Loucy (cell line): ENCODE measurements at regions not wholly inside any gene's neighbourhood (a gene's known extent, or its start where the extent isn't known, plus 50 kb on each side); places are given as distances from the start of the nearest gene placed in this dataset.

Experiments used
- H2AFZ ChIP-seq: fragments of 200-600 bp; sonication (generic); 2 replicates; pipeline ENCODE4 v1.6.0; 2016; ENCODE audit warnings: antibody characterized with exemption, mild to moderate bottlenecking, low read length, moderate library complexity
- H3F3A ChIP-seq: fragments of 200-600 bp; 2 replicates; pipeline ENCODE4 v1.6.0; 2016; ENCODE audit warnings: antibody characterized with exemption, low read depth, mild to moderate bottlenecking
- H3K27me3 ChIP-seq: fragments of 200-600 bp; sonication (generic); 2 replicates; pipeline ENCODE4 v1.6.1; 2014; ENCODE audit warnings: low read length, mild to moderate bottlenecking; ENCODE audit not compliant: insufficient read depth, poor library complexity, severe bottlenecking
- H3K36me3 ChIP-seq: fragments of 200-600 bp; sonication (generic); 2 replicates; pipeline ENCODE4 v1.6.1; 2016; ENCODE audit warnings: low read length; ENCODE audit not compliant: insufficient read depth
- H3K4me1 ChIP-seq: fragments of 200-600 bp; sonication (generic); 2 replicates; pipeline ENCODE4 v1.5.1; 2014; ENCODE audit warnings: low read length, mild to moderate bottlenecking; ENCODE audit not compliant: insufficient read depth, poor library complexity, severe bottlenecking
- H3K4me2 ChIP-seq: fragments of 200-600 bp; sonication (generic); 2 replicates; pipeline ENCODE4 v1.6.0; 2014; ENCODE audit warnings: antibody characterized with exemption, low read length, low read depth, mild to moderate bottlenecking; ENCODE audit not compliant: poor library complexity, severe bottlenecking
- H3K4me3 ChIP-seq: fragments of 200-600 bp; sonication (generic); 2 replicates; pipeline ENCODE4 v1.5.1; 2014; ENCODE audit warnings: low read length, mild to moderate bottlenecking, mixed read lengths; ENCODE audit not compliant: poor library complexity, severe bottlenecking
- H3K79me2 ChIP-seq: fragments of 200-600 bp; sonication (generic); 2 replicates; pipeline ENCODE4 v1.6.1; 2014; ENCODE audit warnings: low read length; ENCODE audit not compliant: insufficient read depth
- H3K9ac ChIP-seq: fragments of 200-600 bp; sonication (generic); 2 replicates; pipeline ENCODE4 v1.6.0; 2014; ENCODE audit warnings: mild to moderate bottlenecking, low read depth, low read length, moderate library complexity; ENCODE audit not compliant: poor library complexity, severe bottlenecking
- H3K9me2 ChIP-seq: fragments of 200-600 bp; sonication (generic); replicated peaks from 2 replicates; pipeline ENCODE4 v1.6.1; 2016; ENCODE audit warnings: low read depth, low read length, mixed read lengths
- H3K9me3 ChIP-seq: fragments of 200-600 bp; sonication (generic); 2 replicates; pipeline ENCODE4 v1.6.1; 2014; ENCODE audit warnings: mild to moderate bottlenecking, antibody characterized with exemption, low read length, low read depth; ENCODE audit not compliant: insufficient read depth
- H4K20me1 ChIP-seq: fragments of 200-600 bp; sonication (generic); 2 replicates; pipeline ENCODE4 v1.6.0; 2014; ENCODE audit warnings: antibody characterized with exemption, low read length, mild to moderate bottlenecking; ENCODE audit not compliant: insufficient read depth, poor library complexity, severe bottlenecking
- CTCF ChIP-seq: fragments of 200-600 bp; sonication (generic); conservative IDR thresholded peaks from 2 replicates; pipeline ENCODE4 v1.5.1; 2014; ENCODE audit warnings: mild to moderate bottlenecking, antibody characterized with exemption, low read length
- EZH2phosphoT487 ChIP-seq: fragments of 200-600 bp; IDR thresholded peaks from 2 replicates; pipeline ENCODE4 v1.6.1; 2018; ENCODE audit warnings: antibody characterized with exemption, mild to moderate bottlenecking, moderate library complexity, borderline replicate concordance

- Histone ChIP-seq H2AFZ (no peak overlapping the region), H3F3A (no peaks in the 10 kb centered on the region), H3K4me2 (no peak overlapping the region), H3K4me1 (no peaks in the 10 kb centered on the region), H3K9me2 (no peaks in the 10 kb centered on the region), H3K36me3 (no peaks in the 10 kb centered on the region), H3K79me2 (no peaks in the 10 kb centered on the region), H3K4me3 (no peak overlapping the region), H3K9ac (no peak overlapping the region), H3K27me3 (no peaks in the 10 kb centered on the region), H4K20me1 (no peaks in the 10 kb centered on the region), H3K9me3 (no peaks in the 10 kb centered on the region)
- TF ChIP-seq EZH2phosphoT487 = no peak
- TF ChIP-seq CTCF = no peak
These were observed 833.8 kb downstream of the JRKL start for GRCh38 chr11:97223647-97224046.

- no peaks in the 10 kb centered on the region for H3K9me2 ChIP-seq
- H3K36me3 ChIP-seq = no peaks in the 10 kb centered on the region
- TF ChIP-seq EZH2phosphoT487 (no peak), CTCF (no peak)
- H3K4me3 ChIP-seq = no peak overlapping the region
- no peak overlapping the region for H3K4me2 ChIP-seq
- H4K20me1 ChIP-seq = no peaks in the 10 kb centered on the region
- no peaks in the 10 kb centered on the region for H3K79me2 ChIP-seq
- H2AFZ ChIP-seq = no peak overlapping the region
- H3F3A ChIP-seq = no peaks in the 10 kb centered on the region
- no peaks in the 10 kb centered on the region for H3K4me1 ChIP-seq
- no peaks in the 10 kb centered on the region for H3K27me3 ChIP-seq
- no peaks in the 10 kb centered on the region for H3K9me3 ChIP-seq
- H3K9ac ChIP-seq = no peak overlapping the region
These were observed 834.6 kb downstream of the JRKL start for GRCh38 chr11:97224396-97224795.

- H2AFZ ChIP-seq = no peak overlapping the region
- TF ChIP-seq CTCF (no peak), EZH2phosphoT487 (no peak)
- no peaks in the 10 kb centered on the region for H3K27me3 ChIP-seq
- H3K4me1 ChIP-seq = no peaks in the 10 kb centered on the region
- no peaks in the 10 kb centered on the region for H3F3A ChIP-seq
- no peak overlapping the region for H3K4me3 ChIP-seq
- no peaks in the 10 kb centered on the region for H3K36me3 ChIP-seq
- H3K9me3 ChIP-seq = no peaks in the 10 kb centered on the region
- no peaks in the 10 kb centered on the region for H4K20me1 ChIP-seq
- no peaks in the 10 kb centered on the region for H3K9me2 ChIP-seq
- H3K79me2 ChIP-seq = no peaks in the 10 kb centered on the region
- no peak overlapping the region for H3K9ac ChIP-seq
- H3K4me2 ChIP-seq = no peak overlapping the region
These were observed 836.0 kb downstream of the JRKL start for GRCh38 chr11:97225794-97226193.
